GM12864 (cell line): ENCODE measurements at regions not wholly inside any gene's neighbourhood (a gene's known extent, or its start where the extent isn't known, plus 50 kb on each side); places are given as distances from the start of the nearest gene placed in this dataset.

Experiments
- DNase-seq: peaks from one replicate; pipeline ENCODE4 v3.0.0-alpha.2; 2011; ENCODE audit warnings: low read depth
- H3K4me3 ChIP-seq: 2 replicates; pipeline ENCODE4 v1.5.1; 2011; ENCODE audit warnings: mild to moderate bottlenecking, low read depth, low read length, control low read depth
- CTCF ChIP-seq: IDR thresholded peaks from 2 replicates; pipeline ENCODE4 v1.5.1; 2011; ENCODE audit warnings: low read depth, mild to moderate bottlenecking, moderate library complexity, low read length, control low read depth, inconsistent platforms; ENCODE audit errors: missing control alignments

GRCh38 chr4:116733370-116733769, 352.0 kb downstream of the TRAM1L1 start:
- H3K4me3 ChIP-seq = no peak overlapping the region
- no peak for TF ChIP-seq CTCF
- no peak for DNase-seq

- DNase-seq = no peak
- H3K4me3 ChIP-seq = no peak overlapping the region
- no peak for TF ChIP-seq CTCF
Observed at GRCh38 chr4:116726523-116726922, 358.9 kb downstream of the TRAM1L1 start.

DNA sequence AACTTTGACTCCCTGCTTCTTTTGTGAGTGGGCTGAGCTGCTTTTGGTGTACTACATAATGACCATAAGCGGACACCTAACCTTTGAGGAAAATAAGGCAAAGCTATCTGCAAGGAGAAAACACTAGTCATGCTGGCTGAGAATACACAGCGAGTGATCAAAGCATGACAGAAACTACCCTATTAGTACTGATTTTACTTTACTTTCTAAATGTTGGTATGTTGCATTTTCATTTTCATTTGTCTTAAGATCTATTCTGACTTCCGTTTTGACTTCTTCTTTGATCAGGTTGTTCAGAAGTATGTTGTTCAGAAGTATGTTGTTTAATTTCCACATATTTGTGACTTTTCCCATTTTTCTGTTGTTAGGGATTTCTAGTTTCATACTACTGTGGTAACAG, 361.1 kb downstream of the TRAM1L1 start:
- no peak overlapping the region for H3K4me3 ChIP-seq
- no peak for TF ChIP-seq CTCF
- no peak for DNase-seq

DNA sequence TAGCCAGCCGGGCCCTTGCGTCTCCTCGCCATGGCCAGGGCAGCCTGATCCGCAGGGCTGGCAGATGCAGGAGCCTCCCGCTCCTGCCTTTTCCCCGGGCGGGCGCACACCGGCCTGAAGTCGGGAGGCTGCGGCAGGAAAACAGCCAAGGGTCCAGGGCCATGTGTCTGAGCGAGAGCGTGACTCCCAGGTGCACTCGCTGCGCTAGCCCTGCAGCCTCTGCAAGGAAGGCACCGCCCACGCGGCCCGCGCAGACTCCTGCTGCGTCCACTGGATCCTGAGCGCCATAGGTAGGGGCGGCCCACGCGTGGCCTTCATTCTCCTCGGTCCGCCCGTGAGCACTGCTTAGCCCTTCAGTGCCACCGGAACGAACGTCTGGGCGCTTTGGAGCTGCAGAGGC, 379.9 kb downstream of the TRAM1L1 start:
- DNase-seq = no peak
- H3K4me3 ChIP-seq = no peak overlapping the region
- TF ChIP-seq CTCF = no peak

DNA sequence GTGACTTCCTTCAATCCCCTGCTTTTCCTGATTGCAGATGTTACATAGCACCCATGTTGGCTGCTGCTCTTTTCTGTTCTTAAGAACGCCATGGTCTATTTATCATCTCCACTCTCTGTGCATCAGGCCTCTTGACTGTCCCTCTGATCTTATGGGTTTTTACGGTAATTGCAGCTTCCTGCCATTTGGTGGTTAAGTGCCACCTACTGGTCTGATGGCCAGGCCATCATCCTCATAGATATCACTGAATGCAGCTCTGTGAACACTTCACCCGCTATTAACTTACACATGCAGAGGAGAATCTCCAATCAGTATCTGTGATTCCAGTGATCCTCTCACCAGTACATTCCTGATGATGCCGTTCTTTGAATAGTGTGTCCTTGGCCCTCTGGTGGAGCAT, 382.4 kb downstream of the TRAM1L1 start:
- H3K4me3 ChIP-seq = no peak overlapping the region
- DNase-seq = no peak
- peak; percentile 28 for TF ChIP-seq CTCF

DNA sequence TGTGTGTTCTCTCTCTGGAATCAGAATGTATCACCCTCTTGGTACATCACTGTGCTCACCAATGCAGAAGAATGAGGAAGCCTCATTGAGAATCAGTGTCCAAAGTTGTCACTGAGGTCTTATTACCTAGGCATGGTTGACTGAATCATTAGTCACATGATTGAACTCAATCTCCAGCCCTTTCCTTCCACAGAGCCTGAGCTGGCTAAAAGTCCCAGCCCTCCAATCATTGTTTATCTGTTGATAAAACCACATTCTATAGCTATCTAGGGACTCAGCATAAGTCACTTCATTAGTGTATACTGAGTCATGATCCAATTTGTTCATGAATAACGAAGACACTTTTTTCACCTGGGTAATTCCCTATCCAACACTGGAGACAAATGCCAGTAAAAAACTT, 396.8 kb downstream of the TRAM1L1 start:
- no peak for DNase-seq
- H3K4me3 ChIP-seq = no peak overlapping the region
- no peak for TF ChIP-seq CTCF

GRCh38 chr4:116668190-116668589, 417.2 kb downstream of the TRAM1L1 start:
- peak; percentile 57 for TF ChIP-seq CTCF
- no peak for DNase-seq
- no peak overlapping the region for H3K4me3 ChIP-seq
